CD4-positive, alpha-beta T cell treated with Interleukin-12 subunit alpha and Interleukin-12 subunit beta, for 1 hour (primary cell): ENCODE measurements at regions not wholly inside any gene's neighbourhood (a gene's known extent, or its start where the extent isn't known, plus 50 kb on each side); places are given as distances from the start of the nearest gene placed in this dataset.

ENCODE experiments used
- DNase-seq: peaks from one replicate; pipeline ENCODE4 v3.0.0-alpha.2; 2020

GRCh38 chr9:20037699-20038098, 248.9 kb upstream of the SLC24A2 start:
- no peak for DNase-seq

- no peak for DNase-seq
These were observed 244.7 kb upstream of the SLC24A2 start for GRCh38 chr9:20033511-20033910.

- no peak for DNase-seq
These were observed 243.7 kb upstream of the SLC24A2 start for GRCh38 chr9:20032413-20033006.

- DNase-seq = no peak
These were observed 243.0 kb upstream of the SLC24A2 start for GRCh38 chr9:20031836-20032235.

GRCh38 chr9:20030671-20031070, 241.8 kb upstream of the SLC24A2 start:
- no peak for DNase-seq

GRCh38 chr9:20030221-20030620, 241.4 kb upstream of the SLC24A2 start:
- DNase-seq = no peak

GRCh38 chr9:20028849-20029231, 240.0 kb upstream of the SLC24A2 start:
- DNase-seq = no peak

- DNase-seq = no peak
These were observed 239.5 kb upstream of the SLC24A2 start for GRCh38 chr9:20028192-20028848.

GRCh38 chr9:20023961-20024571, 235.2 kb upstream of the SLC24A2 start:
- no peak for DNase-seq

- DNase-seq = no peak
These were observed 234.5 kb upstream of the SLC24A2 start for GRCh38 chr9:20023210-20023905.

- DNase-seq = no peak
These were observed 233.6 kb upstream of the SLC24A2 start for GRCh38 chr9:20022410-20022809.

- DNase-seq = no peak
These were observed 227.8 kb upstream of the SLC24A2 start for GRCh38 chr9:20016611-20017010.

- no peak for DNase-seq
These were observed 226.6 kb upstream of the SLC24A2 start for GRCh38 chr9:20015427-20015931.

GRCh38 chr9:20014168-20014567, 225.3 kb upstream of the SLC24A2 start:
- DNase-seq = no peak

- no peak for DNase-seq
These were observed 223.4 kb upstream of the SLC24A2 start for GRCh38 chr9:20012232-20012631.

- no peak for DNase-seq
These were observed 220.8 kb upstream of the SLC24A2 start for GRCh38 chr9:20009606-20010005.

GRCh38 chr9:20002011-20002410, 213.2 kb upstream of the SLC24A2 start:
- DNase-seq = no peak

GRCh38 chr9:20001058-20001457, 212.2 kb upstream of the SLC24A2 start:
- no peak for DNase-seq

GRCh38 chr9:19999491-20000057, 210.7 kb upstream of the SLC24A2 start:
- peak; percentile 21 for DNase-seq

GRCh38 chr9:19998823-19999455, 210.1 kb upstream of the SLC24A2 start:
- DNase-seq = no peak

GRCh38 chr9:19998153-19998552, 209.3 kb upstream of the SLC24A2 start:
- no peak for DNase-seq

GRCh38 chr9:19995619-19996018, 206.8 kb upstream of the SLC24A2 start:
- DNase-seq = no peak

- no peak for DNase-seq
These were observed 205.5 kb upstream of the SLC24A2 start for GRCh38 chr9:19994296-19994695.
